ENCODE measurements at regions not wholly inside any gene's neighbourhood (a gene's known extent, or its start where the extent isn't known, plus 50 kb on each side); places are given as distances from the start of the nearest gene placed in this dataset.

DNA sequence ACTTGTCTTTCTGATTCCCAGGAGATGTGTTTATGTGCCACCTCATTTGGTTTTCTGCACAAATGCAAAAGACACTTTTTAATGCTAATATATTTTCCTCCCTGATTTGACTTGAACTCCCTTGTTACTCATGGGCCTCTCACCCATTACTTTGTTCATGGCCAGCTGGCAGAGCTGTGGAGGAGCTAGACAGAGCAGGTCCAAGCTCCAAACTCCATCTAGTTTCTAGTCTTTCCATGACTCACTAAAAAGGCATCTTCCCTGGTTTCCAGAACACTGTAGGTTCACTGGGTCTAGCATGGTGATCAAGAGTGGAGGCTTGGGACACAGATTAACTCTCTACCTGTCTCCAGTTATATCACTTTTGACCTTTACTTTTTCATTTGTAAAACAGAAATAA, 161.0 kb upstream of the SLC28A3 start:
- TF ChIP-seq, protein P1, sequence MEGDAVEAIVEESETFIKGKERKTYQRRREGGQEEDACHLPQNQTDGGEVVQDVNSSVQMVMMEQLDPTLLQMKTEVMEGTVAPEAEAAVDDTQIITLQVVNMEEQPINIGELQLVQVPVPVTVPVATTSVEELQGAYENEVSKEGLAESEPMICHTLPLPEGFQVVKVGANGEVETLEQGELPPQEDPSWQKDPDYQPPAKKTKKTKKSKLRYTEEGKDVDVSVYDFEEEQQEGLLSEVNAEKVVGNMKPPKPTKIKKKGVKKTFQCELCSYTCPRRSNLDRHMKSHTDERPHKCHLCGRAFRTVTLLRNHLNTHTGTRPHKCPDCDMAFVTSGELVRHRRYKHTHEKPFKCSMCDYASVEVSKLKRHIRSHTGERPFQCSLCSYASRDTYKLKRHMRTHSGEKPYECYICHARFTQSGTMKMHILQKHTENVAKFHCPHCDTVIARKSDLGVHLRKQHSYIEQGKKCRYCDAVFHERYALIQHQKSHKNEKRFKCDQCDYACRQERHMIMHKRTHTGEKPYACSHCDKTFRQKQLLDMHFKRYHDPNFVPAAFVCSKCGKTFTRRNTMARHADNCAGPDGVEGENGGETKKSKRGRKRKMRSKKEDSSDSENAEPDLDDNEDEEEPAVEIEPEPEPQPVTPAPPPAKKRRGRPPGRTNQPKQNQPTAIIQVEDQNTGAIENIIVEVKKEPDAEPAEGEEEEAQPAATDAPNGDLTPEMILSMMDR (conservative IDR thresholded peaks at IDR 0.05; ENCODE audit: low read depth, low read length): no peak
- TF ChIP-seq POLR2A (IDR thresholded peaks at IDR 0.05; ENCODE audit: low read depth, low read length): no peak
- TF ChIP-seq RFX5 (IDR thresholded peaks at IDR 0.05; ENCODE audit: low read depth, low read length): no peak
- no peak for TF ChIP-seq FOS (IDR thresholded peaks at IDR 0.05; ENCODE audit: low read depth, low read length)
- no peak for TF ChIP-seq MAFK (IDR thresholded peaks at IDR 0.05; ENCODE audit: low read depth, low read length)
- no peak for TF ChIP-seq SMC3 (IDR thresholded peaks at IDR 0.05; ENCODE audit: low read depth, low read length)
- TF ChIP-seq BHLHE40 (IDR thresholded peaks at IDR 0.05; ENCODE audit: low read depth, low read length): no peak
- no peak for TF ChIP-seq MXI1 (IDR thresholded peaks at IDR 0.05; ENCODE audit: borderline replicate concordance, low read depth, low read length)
- TF ChIP-seq RAD21 (IDR thresholded peaks at IDR 0.05; ENCODE audit: low read length): no peak
- TF ChIP-seq CEBPB (IDR thresholded peaks at IDR 0.05; ENCODE audit: low read depth, low read length): no peak
- TF ChIP-seq, protein P2, sequence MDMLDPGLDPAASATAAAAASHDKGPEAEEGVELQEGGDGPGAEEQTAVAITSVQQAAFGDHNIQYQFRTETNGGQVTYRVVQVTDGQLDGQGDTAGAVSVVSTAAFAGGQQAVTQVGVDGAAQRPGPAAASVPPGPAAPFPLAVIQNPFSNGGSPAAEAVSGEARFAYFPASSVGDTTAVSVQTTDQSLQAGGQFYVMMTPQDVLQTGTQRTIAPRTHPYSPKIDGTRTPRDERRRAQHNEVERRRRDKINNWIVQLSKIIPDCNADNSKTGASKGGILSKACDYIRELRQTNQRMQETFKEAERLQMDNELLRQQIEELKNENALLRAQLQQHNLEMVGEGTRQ (IDR thresholded peaks at IDR 0.05; ENCODE audit: low read depth, low read length): no peak
- TF ChIP-seq RCOR1 (IDR thresholded peaks at IDR 0.05; ENCODE audit: insufficient replicate concordance, low read length): no peak

Data from IMR-90 (cell line).